ENCODE measurements at regions not wholly inside any gene's neighbourhood (a gene's known extent, or its start where the extent isn't known, plus 50 kb on each side); places are given as distances from the start of the nearest gene placed in this dataset.

- Histone ChIP-seq H3K27me3 (ENCODE audit: low read depth, low read length) (no peaks in the 10 kb centered on the region), H3K4me2 (ENCODE audit: low read length) (no peak overlapping the region), H2AFZ (ENCODE audit: low read depth, low read length) (no peak overlapping the region), H3K9me3 (ENCODE audit: insufficient read depth, low read length) (no peaks in the 10 kb centered on the region), H3K4me3 (ENCODE audit: low read length) (no peak overlapping the region), H3K27ac (ENCODE audit: low read length) (no peak overlapping the region), H3K36me3 (replicated peaks; ENCODE audit: low read depth, low read length) (no peaks in the 10 kb centered on the region), H3K4me1 (ENCODE audit: low read length) (peaks cover 10% of the 10 kb centered on the region), H4K20me1 (ENCODE audit: insufficient read depth, low read length) (no peaks in the 10 kb centered on the region), H3K9ac (ENCODE audit: low read length) (no peak overlapping the region), H3K79me2 (ENCODE audit: low read length) (no peaks in the 10 kb centered on the region)
- TF ChIP-seq, protein P1, sequence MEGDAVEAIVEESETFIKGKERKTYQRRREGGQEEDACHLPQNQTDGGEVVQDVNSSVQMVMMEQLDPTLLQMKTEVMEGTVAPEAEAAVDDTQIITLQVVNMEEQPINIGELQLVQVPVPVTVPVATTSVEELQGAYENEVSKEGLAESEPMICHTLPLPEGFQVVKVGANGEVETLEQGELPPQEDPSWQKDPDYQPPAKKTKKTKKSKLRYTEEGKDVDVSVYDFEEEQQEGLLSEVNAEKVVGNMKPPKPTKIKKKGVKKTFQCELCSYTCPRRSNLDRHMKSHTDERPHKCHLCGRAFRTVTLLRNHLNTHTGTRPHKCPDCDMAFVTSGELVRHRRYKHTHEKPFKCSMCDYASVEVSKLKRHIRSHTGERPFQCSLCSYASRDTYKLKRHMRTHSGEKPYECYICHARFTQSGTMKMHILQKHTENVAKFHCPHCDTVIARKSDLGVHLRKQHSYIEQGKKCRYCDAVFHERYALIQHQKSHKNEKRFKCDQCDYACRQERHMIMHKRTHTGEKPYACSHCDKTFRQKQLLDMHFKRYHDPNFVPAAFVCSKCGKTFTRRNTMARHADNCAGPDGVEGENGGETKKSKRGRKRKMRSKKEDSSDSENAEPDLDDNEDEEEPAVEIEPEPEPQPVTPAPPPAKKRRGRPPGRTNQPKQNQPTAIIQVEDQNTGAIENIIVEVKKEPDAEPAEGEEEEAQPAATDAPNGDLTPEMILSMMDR (IDR thresholded peaks at IDR 0.05; ENCODE audit: low read depth, low read length) = no peak
- no peak for TF ChIP-seq EZH2phosphoT487 (IDR thresholded peaks at IDR 0.05; ENCODE audit: low read depth)
Observed at GRCh38 chr9:107898761-107899160, 409.2 kb upstream of the KLF4 start.

DNA sequence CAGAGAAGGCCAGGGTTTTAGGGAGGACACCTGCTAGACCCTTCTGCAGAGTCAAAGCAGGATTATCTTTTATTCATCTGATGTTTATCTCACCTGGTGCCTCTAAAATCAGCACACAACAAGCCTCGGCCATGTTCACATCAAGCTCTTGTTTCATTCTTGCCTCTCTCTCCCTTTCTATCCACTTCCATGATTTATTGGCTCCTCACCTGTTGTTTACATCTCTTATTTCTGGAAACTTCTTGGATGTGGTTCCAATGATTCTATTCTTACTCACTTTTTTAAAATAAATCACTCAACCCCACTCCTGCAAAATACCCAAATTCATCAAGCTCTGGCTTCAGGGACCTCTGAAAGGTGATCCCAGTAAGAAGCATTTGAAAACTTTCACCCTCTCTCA, 407.0 kb upstream of the KLF4 start:
- Histone ChIP-seq H3K4me3 (ENCODE audit: low read length) (no peak overlapping the region), H3K4me2 (ENCODE audit: low read length) (no peak overlapping the region), H4K20me1 (ENCODE audit: insufficient read depth, low read length) (no peaks in the 10 kb centered on the region), H3K79me2 (ENCODE audit: low read length) (no peaks in the 10 kb centered on the region), H3K4me1 (ENCODE audit: low read length) (peaks cover 10% of the 10 kb centered on the region), H3K27ac (ENCODE audit: low read length) (no peak overlapping the region), H2AFZ (ENCODE audit: low read depth, low read length) (no peak overlapping the region), H3K27me3 (ENCODE audit: low read depth, low read length) (no peaks in the 10 kb centered on the region), H3K9me3 (ENCODE audit: insufficient read depth, low read length) (no peaks in the 10 kb centered on the region), H3K9ac (ENCODE audit: low read length) (no peak overlapping the region), H3K36me3 (replicated peaks; ENCODE audit: low read depth, low read length) (no peaks in the 10 kb centered on the region)
- no peak for TF ChIP-seq EZH2phosphoT487 (IDR thresholded peaks at IDR 0.05; ENCODE audit: low read depth)
- TF ChIP-seq, protein P1 (IDR thresholded peaks at IDR 0.05; ENCODE audit: low read depth, low read length) = no peak

- Histone ChIP-seq H3K4me2 (ENCODE audit: low read length) (no peak overlapping the region), H2AFZ (ENCODE audit: low read depth, low read length) (no peak overlapping the region), H3K4me3 (ENCODE audit: low read length) (no peak overlapping the region), H3K9me3 (ENCODE audit: insufficient read depth, low read length) (no peaks in the 10 kb centered on the region), H3K36me3 (replicated peaks; ENCODE audit: low read depth, low read length) (no peaks in the 10 kb centered on the region), H3K4me1 (ENCODE audit: low read length) (peaks cover 9% of the 10 kb centered on the region), H3K27ac (ENCODE audit: low read length) (no peak overlapping the region), H3K9ac (ENCODE audit: low read length) (no peak overlapping the region), H4K20me1 (ENCODE audit: insufficient read depth, low read length) (no peaks in the 10 kb centered on the region), H3K79me2 (ENCODE audit: low read length) (no peaks in the 10 kb centered on the region), H3K27me3 (ENCODE audit: low read depth, low read length) (no peaks in the 10 kb centered on the region)
- TF ChIP-seq, protein P1 (IDR thresholded peaks at IDR 0.05; ENCODE audit: low read depth, low read length) = no peak
- TF ChIP-seq EZH2phosphoT487 (IDR thresholded peaks at IDR 0.05; ENCODE audit: low read depth) = no peak
Observed at GRCh38 chr9:107895501-107896001, 406.0 kb upstream of the KLF4 start.

- TF ChIP-seq, protein P1 (IDR thresholded peaks at IDR 0.05; ENCODE audit: low read depth, low read length) = no peak
- no peak for TF ChIP-seq EZH2phosphoT487 (IDR thresholded peaks at IDR 0.05; ENCODE audit: low read depth)
- H3K9ac ChIP-seq (ENCODE audit: low read length) = no peak overlapping the region
- no peaks in the 10 kb centered on the region for H3K9me3 ChIP-seq (ENCODE audit: insufficient read depth, low read length)
- H4K20me1 ChIP-seq (ENCODE audit: insufficient read depth, low read length) = no peaks in the 10 kb centered on the region
- no peak overlapping the region for H3K4me2 ChIP-seq (ENCODE audit: low read length)
- no peak overlapping the region for H3K4me3 ChIP-seq (ENCODE audit: low read length)
- no peaks in the 10 kb centered on the region for H3K79me2 ChIP-seq (ENCODE audit: low read length)
- no peaks in the 10 kb centered on the region for H3K27me3 ChIP-seq (ENCODE audit: low read depth, low read length)
- no peak overlapping the region for H3K27ac ChIP-seq (ENCODE audit: low read length)
- no peaks in the 10 kb centered on the region for H3K36me3 ChIP-seq (replicated peaks; ENCODE audit: low read depth, low read length)
- no peak overlapping the region for H2AFZ ChIP-seq (ENCODE audit: low read depth, low read length)
- peaks cover under 1% of the 10 kb centered on the region; the same call in 1 of the 2 replicates for H3K4me1 ChIP-seq (ENCODE audit: low read length)
Observed at GRCh38 chr9:107894572-107895261, 405.1 kb upstream of the KLF4 start.
